Gastrocnemius medialis (tissue), 4 donors: ENCODE measurements at regions not wholly inside any gene's neighbourhood (a gene's known extent, or its start where the extent isn't known, plus 50 kb on each side); places are given as distances from the start of the nearest gene placed in this dataset.

Source experiments
- ATAC-seq, 2 donors: fragments of 150-250 bp; one replicate each; pipeline ENCODE4 v1.9.1; 2016
- DNase-seq, 2 donors: peaks; one replicate each; pipeline ENCODE4 v3.0.0-alpha.2; 2019
- H3K27ac ChIP-seq, 4 donors: fragments of 200-600 bp; sonication (generic); 1 replicate in 1 of 4; 2 replicates in 3 of 4; pipeline ENCODE4 v1.5.1; 2016 to 2018; ENCODE audit warnings: mild to moderate bottlenecking in 2 of 4, moderate library complexity in 1 of 4
- H3K27me3 ChIP-seq, 3 donors: fragments of 200-600 bp; sonication (generic) in 2 of 3; 1 replicate in 1 of 3; 2 replicates in 2 of 3; pipeline versions ENCODE4 v1.5.1 to v1.6.0; 2016 to 2019; ENCODE audit warnings: mild to moderate bottlenecking in 1 of 3, moderate library complexity in 1 of 3
- H3K36me3 ChIP-seq, 2 donors: fragments of 200-600 bp; sonication (generic) in 1 of 2; one replicate each; pipeline ENCODE4 v1.5.1; 2017 to 2018
- H3K4me1 ChIP-seq, 2 donors: fragments of 200-600 bp; sonication (generic) in 1 of 2; one replicate each; pipeline ENCODE4 v1.5.1; 2016 to 2017; ENCODE audit warnings: mild to moderate bottlenecking in 2 of 2
- H3K4me3 ChIP-seq, 4 donors: fragments of 200-600 bp; sonication (generic) in 3 of 4; 1 replicate in 1 of 4; 2 replicates in 3 of 4; pipeline ENCODE4 v1.5.1; 2016 to 2019; ENCODE audit warnings: mild to moderate bottlenecking in 2 of 4
- H3K9me3 ChIP-seq, 3 donors: fragments of 200-600 bp; sonication (generic) in 2 of 3; 1 replicate in 1 of 3; 2 replicates in 2 of 3; pipeline ENCODE4 v1.5.1; 2016 to 2019
- CTCF ChIP-seq, 5 experiments: fragments of 450-650 bp in 3 of 5; fragments of 200-600 bp in 2 of 5; sonication (generic) in 2 of 5; IDR thresholded peaks in 4 of 5; conservative IDR thresholded peaks in 1 of 5; 1 replicate in 4 of 5; 2 replicates in 1 of 5; pipeline ENCODE4 v1.5.1; 2016 to 2019; ENCODE audit warnings: antibody characterized with exemption in 5 of 5, mild to moderate bottlenecking in 3 of 5, moderate library complexity in 3 of 5
- POLR2A ChIP-seq, 2 donors: fragments of 450-650 bp; IDR thresholded peaks; one replicate each; pipeline ENCODE4 v1.6.1; 2017; ENCODE audit warnings: antibody characterized with exemption in 2 of 2, mild to moderate bottlenecking in 2 of 2, moderate library complexity in 2 of 2
- in situ Hi-C, 4 donors: fragments of 200-750 bp; cut with MboI; loops; one replicate each; pipeline versions ENCODE4 v1.15.0 to v1.8.0; 2017; ENCODE audit warnings: low sequenced_read_pairs in 4 of 4
- intact Hi-C: fragments of 100-400 bp; cut with DNase I; formaldehyde crosslinking; loops from one replicate; pipeline ENCODE4 v1.15.1; 2023; ENCODE audit warnings: low total_unique reads

- Histone ChIP-seq H3K4me3 (no peak overlapping the region), H3K27ac (no peak overlapping the region), H3K4me1 (peaks cover 16 to 30% of the 10 kb centered on the region in 2 donors), H3K36me3 (no peaks in the 10 kb centered on the region), H3K27me3 (no peaks in the 10 kb centered on the region), H3K9me3 (no peaks in the 10 kb centered on the region)
- intact Hi-C loops: loop anchor here (5.0 kb wide), 3 partner anchors 43 to 483 kb away; no protein-coding TSS in a partner anchor
- in situ Hi-C loops: loop anchor here in 1 of 4 donors (25.0 kb wide), 1 partner anchor 248 kb away; the partner anchor contains the start of gene DLL1
- no peak for ATAC-seq
- no peak for TF ChIP-seq POLR2A (IDR thresholded peaks at IDR 0.05)
- TF ChIP-seq CTCF (IDR thresholded peaks at IDR 0.05 in 4 of 5, conservative IDR thresholded peaks at IDR 0.05 in 1 of 5): no peak
- DNase-seq: peak in 1 of 2 donors; percentile 3
Measured at GRCh38 chr6:170039156-170040114, 251.4 kb downstream of the DLL1 start.

- H3K27ac ChIP-seq: no peak overlapping the region
- TF ChIP-seq POLR2A (IDR thresholded peaks at IDR 0.05): no peak
- TF ChIP-seq CTCF (IDR thresholded peaks at IDR 0.05 in 4 of 5, conservative IDR thresholded peaks at IDR 0.05 in 1 of 5): no peak
- peaks cover 8 to 25% of the 10 kb centered on the region in 2 donors for H3K4me1 ChIP-seq
- in situ Hi-C loops: loop anchor here in 1 of 4 donors (25.0 kb wide), 1 partner anchor 249 kb away; the partner anchor contains the start of gene DLL1
- no peaks in the 10 kb centered on the region for H3K9me3 ChIP-seq
- no peak overlapping the region for H3K4me3 ChIP-seq
- no peak for ATAC-seq
- H3K36me3 ChIP-seq: no peaks in the 10 kb centered on the region
- intact Hi-C loops: no loop called here
- no peaks in the 10 kb centered on the region for H3K27me3 ChIP-seq
- DNase-seq: peak in 1 of 2 donors; percentile 8
Measured at GRCh38 chr6:170038708-170039107, 252.2 kb downstream of the DLL1 start.

- ATAC-seq (no peak), DNase-seq (peak in 1 of 2 donors; percentile 5)
- no peaks in the 10 kb centered on the region for H3K27me3 ChIP-seq
Measured at GRCh38 chr6:170038251-170038650, 252.6 kb downstream of the DLL1 start.

More at GRCh38 chr6:170038251-170038650, 252.6 kb downstream of the DLL1 start:
- H3K4me1 ChIP-seq: peaks cover 5 to 20% of the 10 kb centered on the region in 2 donors
- H3K27ac ChIP-seq: no peak overlapping the region
- no peaks in the 10 kb centered on the region for H3K36me3 ChIP-seq
- TF ChIP-seq POLR2A (IDR thresholded peaks at IDR 0.05) (no peak), CTCF (IDR thresholded peaks at IDR 0.05 in 4 of 5, conservative IDR thresholded peaks at IDR 0.05 in 1 of 5) (no peak)
- no peak overlapping the region for H3K4me3 ChIP-seq
- intact Hi-C loops (no loop called here), in situ Hi-C loops (loop anchor here in 1 of 4 donors (25.0 kb wide), 1 partner anchor 249 kb away; the partner anchor contains the start of gene DLL1)
- H3K9me3 ChIP-seq: no peaks in the 10 kb centered on the region
